ENCODE measurements at regions not wholly inside any gene's neighbourhood (a gene's known extent, or its start where the extent isn't known, plus 50 kb on each side); places are given as distances from the start of the nearest gene placed in this dataset.
"Not testable (repeated sequence)": the region's sequence is repeated elsewhere in the genome, so short reads cannot be mapped to it uniquely, and the experiment has no call there.

GRCh38 chr3:102366116-102366515 lies 68.7 kb upstream of the ZPLD1 start:
- not testable (repeated sequence) for TF ChIP-seq GATAD1 (CRISPR knock-in tag; IDR thresholded peaks at IDR 0.05); NFKBIZ (CRISPR knock-in tag; IDR thresholded peaks at IDR 0.05); CSRNP2 (CRISPR knock-in tag; conservative IDR thresholded peaks at IDR 0.05; ENCODE audit: low read depth); RBM39 (IDR thresholded peaks at IDR 0.05; ENCODE audit: low read depth, low read length, poor library complexity, severe bottlenecking); POLR2A (IDR thresholded peaks at IDR 0.05; ENCODE audit: insufficient read depth in 1 of 2, low read depth in 2 of 2, low read length in 2 of 2); HMG20A (CRISPR knock-in tag; IDR thresholded peaks at IDR 0.05; ENCODE audit: borderline replicate concordance)
- TF ChIP-seq, protein P1, sequence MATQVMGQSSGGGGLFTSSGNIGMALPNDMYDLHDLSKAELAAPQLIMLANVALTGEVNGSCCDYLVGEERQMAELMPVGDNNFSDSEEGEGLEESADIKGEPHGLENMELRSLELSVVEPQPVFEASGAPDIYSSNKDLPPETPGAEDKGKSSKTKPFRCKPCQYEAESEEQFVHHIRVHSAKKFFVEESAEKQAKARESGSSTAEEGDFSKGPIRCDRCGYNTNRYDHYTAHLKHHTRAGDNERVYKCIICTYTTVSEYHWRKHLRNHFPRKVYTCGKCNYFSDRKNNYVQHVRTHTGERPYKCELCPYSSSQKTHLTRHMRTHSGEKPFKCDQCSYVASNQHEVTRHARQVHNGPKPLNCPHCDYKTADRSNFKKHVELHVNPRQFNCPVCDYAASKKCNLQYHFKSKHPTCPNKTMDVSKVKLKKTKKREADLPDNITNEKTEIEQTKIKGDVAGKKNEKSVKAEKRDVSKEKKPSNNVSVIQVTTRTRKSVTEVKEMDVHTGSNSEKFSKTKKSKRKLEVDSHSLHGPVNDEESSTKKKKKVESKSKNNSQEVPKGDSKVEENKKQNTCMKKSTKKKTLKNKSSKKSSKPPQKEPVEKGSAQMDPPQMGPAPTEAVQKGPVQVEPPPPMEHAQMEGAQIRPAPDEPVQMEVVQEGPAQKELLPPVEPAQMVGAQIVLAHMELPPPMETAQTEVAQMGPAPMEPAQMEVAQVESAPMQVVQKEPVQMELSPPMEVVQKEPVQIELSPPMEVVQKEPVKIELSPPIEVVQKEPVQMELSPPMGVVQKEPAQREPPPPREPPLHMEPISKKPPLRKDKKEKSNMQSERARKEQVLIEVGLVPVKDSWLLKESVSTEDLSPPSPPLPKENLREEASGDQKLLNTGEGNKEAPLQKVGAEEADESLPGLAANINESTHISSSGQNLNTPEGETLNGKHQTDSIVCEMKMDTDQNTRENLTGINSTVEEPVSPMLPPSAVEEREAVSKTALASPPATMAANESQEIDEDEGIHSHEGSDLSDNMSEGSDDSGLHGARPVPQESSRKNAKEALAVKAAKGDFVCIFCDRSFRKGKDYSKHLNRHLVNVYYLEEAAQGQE (IDR thresholded peaks at IDR 0.05; ENCODE audit: borderline replicate concordance in 1 of 2, low read depth in 1 of 2, low read length in 2 of 2): not testable (repeated sequence)
- TF ChIP-seq, protein P2, sequence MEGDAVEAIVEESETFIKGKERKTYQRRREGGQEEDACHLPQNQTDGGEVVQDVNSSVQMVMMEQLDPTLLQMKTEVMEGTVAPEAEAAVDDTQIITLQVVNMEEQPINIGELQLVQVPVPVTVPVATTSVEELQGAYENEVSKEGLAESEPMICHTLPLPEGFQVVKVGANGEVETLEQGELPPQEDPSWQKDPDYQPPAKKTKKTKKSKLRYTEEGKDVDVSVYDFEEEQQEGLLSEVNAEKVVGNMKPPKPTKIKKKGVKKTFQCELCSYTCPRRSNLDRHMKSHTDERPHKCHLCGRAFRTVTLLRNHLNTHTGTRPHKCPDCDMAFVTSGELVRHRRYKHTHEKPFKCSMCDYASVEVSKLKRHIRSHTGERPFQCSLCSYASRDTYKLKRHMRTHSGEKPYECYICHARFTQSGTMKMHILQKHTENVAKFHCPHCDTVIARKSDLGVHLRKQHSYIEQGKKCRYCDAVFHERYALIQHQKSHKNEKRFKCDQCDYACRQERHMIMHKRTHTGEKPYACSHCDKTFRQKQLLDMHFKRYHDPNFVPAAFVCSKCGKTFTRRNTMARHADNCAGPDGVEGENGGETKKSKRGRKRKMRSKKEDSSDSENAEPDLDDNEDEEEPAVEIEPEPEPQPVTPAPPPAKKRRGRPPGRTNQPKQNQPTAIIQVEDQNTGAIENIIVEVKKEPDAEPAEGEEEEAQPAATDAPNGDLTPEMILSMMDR (CRISPR knock-in tag; IDR thresholded peaks at IDR 0.05): not testable (repeated sequence)
- TF ChIP-seq, protein P3, sequence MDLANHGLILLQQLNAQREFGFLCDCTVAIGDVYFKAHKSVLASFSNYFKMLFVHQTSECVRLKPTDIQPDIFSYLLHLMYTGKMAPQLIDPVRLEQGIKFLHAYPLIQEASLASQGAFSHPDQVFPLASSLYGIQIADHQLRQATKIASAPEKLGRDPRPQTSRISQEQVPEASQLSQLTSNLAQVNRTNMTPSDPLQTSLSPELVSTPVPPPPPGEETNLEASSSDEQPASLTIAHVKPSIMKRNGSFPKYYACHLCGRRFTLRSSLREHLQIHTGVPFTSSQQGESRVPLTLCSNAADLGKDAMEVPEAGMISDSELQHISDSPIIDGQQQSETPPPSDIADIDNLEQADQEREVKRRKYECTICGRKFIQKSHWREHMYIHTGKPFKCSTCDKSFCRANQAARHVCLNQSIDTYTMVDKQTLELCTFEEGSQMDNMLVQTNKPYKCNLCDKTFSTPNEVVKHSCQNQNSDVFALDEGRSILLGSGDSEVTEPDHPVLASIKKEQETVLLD (CRISPR knock-in tag; IDR thresholded peaks at IDR 0.05; ENCODE audit: low read depth): not testable (repeated sequence)
- TF ChIP-seq, protein P4, sequence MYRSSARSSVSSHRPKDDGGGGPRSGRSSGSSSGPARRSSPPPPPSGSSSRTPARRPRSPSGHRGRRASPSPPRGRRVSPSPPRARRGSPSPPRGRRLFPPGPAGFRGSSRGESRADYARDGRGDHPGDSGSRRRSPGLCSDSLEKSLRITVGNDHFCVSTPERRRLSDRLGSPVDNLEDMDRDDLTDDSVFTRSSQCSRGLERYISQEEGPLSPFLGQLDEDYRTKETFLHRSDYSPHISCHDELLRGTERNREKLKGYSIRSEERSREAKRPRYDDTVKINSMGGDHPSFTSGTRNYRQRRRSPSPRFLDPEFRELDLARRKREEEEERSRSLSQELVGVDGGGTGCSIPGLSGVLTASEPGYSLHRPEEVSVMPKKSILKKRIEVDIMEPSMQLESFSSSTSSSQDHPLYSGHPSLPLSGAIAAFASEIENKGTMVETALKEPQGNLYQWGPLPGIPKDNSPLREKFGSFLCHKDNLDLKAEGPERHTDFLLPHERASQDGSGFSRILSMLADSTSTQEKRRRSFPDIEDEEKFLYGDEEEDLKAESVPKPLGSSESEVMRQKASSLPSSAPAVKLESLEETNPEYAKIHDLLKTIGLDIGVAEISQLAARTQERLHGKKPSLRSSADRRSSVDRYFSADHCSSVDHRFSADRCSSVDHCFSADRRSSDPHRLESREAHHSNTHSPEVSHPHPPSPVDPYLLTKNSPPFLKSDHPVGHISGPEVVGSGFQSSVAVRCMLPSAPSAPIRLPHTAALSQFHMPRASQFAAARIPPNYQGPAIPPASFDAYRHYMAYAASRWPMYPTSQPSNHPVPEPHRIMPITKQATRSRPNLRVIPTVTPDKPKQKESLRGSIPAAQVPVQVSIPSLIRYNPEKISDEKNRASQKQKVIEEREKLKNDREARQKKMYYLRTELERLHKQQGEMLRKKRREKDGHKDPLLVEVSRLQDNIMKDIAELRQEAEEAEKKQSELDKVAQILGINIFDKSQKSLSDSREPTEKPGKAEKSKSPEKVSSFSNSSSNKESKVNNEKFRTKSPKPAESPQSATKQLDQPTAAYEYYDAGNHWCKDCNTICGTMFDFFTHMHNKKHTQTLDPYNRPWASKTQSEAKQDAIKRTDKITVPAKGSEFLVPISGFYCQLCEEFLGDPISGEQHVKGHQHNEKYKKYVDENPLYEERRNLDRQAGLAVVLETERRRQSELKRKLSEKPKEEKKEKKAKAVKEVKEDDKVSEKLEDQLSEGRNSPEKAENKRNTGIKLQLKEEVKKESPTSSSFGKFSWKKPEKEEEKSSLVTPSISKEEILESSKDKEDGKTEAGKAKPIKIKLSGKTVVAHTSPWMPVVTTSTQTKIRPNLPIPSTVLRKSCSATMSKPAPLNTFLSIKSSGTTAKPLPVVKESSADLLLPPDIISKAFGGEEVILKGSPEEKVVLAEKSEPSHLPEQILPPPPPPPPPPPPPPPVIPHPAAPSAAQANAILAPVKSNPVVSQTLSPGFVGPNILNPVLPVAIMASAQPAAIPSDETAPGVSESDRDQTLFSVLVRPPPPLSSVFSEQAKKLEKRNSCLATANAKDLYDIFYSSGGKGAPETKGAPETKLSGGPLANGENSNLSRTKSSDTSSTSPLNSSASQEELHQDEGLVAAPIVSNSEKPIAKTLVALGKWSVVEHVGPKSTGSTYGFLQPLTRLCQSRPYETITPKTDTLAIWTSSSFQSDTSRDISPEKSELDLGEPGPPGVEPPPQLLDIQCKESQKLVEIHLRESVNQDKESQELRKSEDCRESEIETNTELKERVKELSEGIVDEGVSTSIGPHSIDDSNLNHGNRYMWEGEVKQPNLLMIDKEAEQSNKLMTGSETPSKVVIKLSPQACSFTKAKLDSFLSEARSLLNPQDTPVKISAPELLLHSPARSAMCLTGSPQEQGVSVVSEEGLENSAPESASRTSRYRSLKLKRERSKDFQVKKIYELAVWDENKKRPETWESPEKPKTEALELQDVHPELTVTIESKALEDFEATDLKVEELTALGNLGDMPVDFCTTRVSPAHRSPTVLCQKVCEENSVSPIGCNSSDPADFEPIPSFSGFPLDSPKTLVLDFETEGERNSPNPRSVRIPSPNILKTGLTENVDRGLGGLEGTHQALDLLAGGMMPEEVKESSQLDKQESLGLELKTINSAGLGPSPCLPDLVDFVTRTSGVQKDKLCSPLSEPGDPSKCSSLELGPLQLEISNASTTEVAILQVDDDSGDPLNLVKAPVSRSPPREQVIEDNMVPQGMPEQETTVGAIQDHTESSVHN (CRISPR knock-in tag; IDR thresholded peaks at IDR 0.05): not testable (repeated sequence)
